ENCODE measurements at regions not wholly inside any gene's neighbourhood (a gene's known extent, or its start where the extent isn't known, plus 50 kb on each side); places are given as distances from the start of the nearest gene placed in this dataset.

- no peaks in the 10 kb centered on the region for H3K27me3 Mint-ChIP-seq
- CTCF ChIA-PET, result no interaction called here
- DNase-seq (no peak), ATAC-seq (no peak)
- no peaks in the 10 kb centered on the region for H3K4me1 Mint-ChIP-seq
- no peaks in the 10 kb centered on the region for H3K36me3 Mint-ChIP-seq
- no peak overlapping the region for H3K27ac Mint-ChIP-seq
- no peak overlapping the region for H3K4me3 Mint-ChIP-seq
- no peaks in the 10 kb centered on the region for H3K9me3 Mint-ChIP-seq (ENCODE audit: low read depth)
These were observed 410.7 kb upstream of the DSEL start for GRCh38 chr18:67926929-67927864.

DNA sequence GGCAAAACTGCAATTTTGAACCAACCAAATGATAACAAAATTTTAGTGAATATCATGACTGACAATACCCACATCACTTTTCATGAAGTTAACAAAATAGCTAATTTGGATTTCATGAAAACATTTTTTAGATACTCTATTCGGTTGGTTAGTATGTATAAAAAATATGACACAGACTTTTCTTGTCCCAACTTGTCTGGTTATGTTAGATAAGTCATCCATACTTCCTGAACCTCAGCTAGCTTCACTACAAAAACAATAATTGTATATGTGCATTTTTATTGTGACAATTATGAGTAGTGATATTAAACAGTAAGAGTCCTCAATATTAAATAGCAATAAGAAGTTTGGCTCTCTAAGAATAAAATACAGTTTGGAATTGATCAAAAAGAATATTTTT, 408.1 kb upstream of the DSEL start:
- no peaks in the 10 kb centered on the region for H3K27me3 Mint-ChIP-seq
- no peaks in the 10 kb centered on the region for H3K4me1 Mint-ChIP-seq
- CTCF ChIA-PET, result no interaction called here
- H3K36me3 Mint-ChIP-seq, result no peaks in the 10 kb centered on the region
- H3K27ac Mint-ChIP-seq, result no peak overlapping the region
- H3K4me3 Mint-ChIP-seq, result no peak overlapping the region
- no peaks in the 10 kb centered on the region for H3K9me3 Mint-ChIP-seq (ENCODE audit: low read depth)
- ATAC-seq, result no peak
- DNase-seq, result no peak

DNA sequence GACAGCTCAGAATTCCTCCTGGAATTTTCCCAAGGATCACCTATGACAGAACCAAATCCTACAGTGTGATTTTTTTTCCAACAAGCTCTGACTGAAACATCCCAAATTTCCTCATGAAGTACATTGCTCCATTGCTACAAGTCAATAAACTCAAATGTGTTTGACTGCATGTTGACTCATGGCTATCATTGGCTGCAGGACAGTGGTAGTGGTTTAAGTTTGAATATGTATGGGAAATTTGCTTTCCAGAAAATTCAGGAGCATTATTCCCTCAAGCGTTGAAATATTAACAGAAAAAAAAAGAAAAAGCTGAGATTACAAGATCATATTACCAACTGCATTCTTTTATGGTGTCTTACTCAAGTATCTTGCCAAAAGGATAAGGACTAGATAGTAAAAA, 402.8 kb upstream of the DSEL start:
- Mint-ChIP-seq H3K4me1 (no peaks in the 10 kb centered on the region), H3K36me3 (no peaks in the 10 kb centered on the region), H3K27me3 (no peaks in the 10 kb centered on the region), H3K27ac (no peak overlapping the region), H3K9me3 (ENCODE audit: low read depth) (no peaks in the 10 kb centered on the region), H3K4me3 (no peak overlapping the region)
- CTCF ChIA-PET, result no interaction called here
- DNase-seq (no peak), ATAC-seq (no peak)

- Mint-ChIP-seq H3K9me3 (ENCODE audit: low read depth) (no peaks in the 10 kb centered on the region), H3K4me1 (no peaks in the 10 kb centered on the region)
These were observed 399.6 kb upstream of the DSEL start for GRCh38 chr18:67916097-67916496.

GRCh38 chr18:67913040-67913439, 396.5 kb upstream of the DSEL start:
- Mint-ChIP-seq H3K4me1 (no peaks in the 10 kb centered on the region), H3K4me3 (no peak overlapping the region), H3K9me3 (ENCODE audit: low read depth) (no peaks in the 10 kb centered on the region), H3K27ac (no peak overlapping the region), H3K27me3 (no peaks in the 10 kb centered on the region), H3K36me3 (no peaks in the 10 kb centered on the region)
- DNase-seq (no peak), ATAC-seq (no peak)
- CTCF ChIA-PET, result no interaction called here

More at GRCh38 chr18:67916097-67916496, 399.6 kb upstream of the DSEL start:
- Mint-ChIP-seq H3K4me3 (no peak overlapping the region), H3K27me3 (no peaks in the 10 kb centered on the region), H3K36me3 (no peaks in the 10 kb centered on the region), H3K27ac (no peak overlapping the region)
- CTCF ChIA-PET, result no interaction called here
- no peak for ATAC-seq
- DNase-seq, result no peak

DNA sequence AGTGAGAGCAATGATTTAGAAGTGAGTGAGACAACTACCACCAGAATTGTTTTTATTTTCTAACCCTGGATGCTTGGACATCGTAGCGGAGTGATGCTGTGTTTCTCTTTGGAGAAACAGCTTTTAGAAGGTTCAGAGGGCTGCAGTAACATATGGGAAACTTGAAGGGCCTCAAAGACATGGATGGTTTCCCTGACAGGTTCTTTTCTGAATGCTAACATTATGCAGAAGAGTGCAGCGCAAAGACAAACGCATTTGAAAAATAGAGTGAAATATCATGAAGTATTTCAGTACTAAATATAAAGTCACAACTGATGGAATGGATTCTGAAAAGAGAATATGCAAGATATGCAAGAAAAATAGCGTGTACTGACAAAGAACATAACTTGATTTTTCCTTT, 385.1 kb upstream of the DSEL start:
- Mint-ChIP-seq H3K27me3 (no peaks in the 10 kb centered on the region), H3K4me3 (no peak overlapping the region), H3K9me3 (ENCODE audit: low read depth) (no peaks in the 10 kb centered on the region), H3K4me1 (no peaks in the 10 kb centered on the region), H3K27ac (no peak overlapping the region), H3K36me3 (no peaks in the 10 kb centered on the region)
- no peak for ATAC-seq
- DNase-seq, result no peak
- CTCF ChIA-PET, result no interaction called here

DNA sequence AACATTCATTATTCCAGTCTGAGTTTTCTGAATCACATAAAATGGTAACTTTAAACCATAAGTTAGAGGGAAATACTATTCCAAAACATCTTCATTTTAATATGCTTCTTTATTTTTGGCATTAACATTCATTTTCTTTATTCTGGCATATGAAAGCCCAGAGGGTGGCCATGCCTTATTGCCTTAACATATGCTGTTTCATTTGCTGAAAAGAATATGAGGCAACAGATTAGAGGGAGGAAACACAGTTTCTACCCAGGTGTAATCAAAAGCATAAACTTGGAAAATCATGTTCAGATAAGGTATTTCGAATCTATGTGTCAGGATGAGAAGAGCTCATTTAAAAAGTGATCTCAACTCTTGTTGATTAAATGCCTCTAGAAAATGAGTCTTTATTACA, 379.9 kb upstream of the DSEL start:
- ATAC-seq (no peak), DNase-seq (no peak)
- CTCF ChIA-PET, result interaction anchor here (0.7 kb wide), 1 partner anchor 43 kb away, joined by 3 read pairs; no protein-coding TSS in a partner anchor
- Mint-ChIP-seq H3K4me1 (no peaks in the 10 kb centered on the region), H3K36me3 (no peaks in the 10 kb centered on the region), H3K4me3 (no peak overlapping the region), H3K9me3 (ENCODE audit: low read depth) (no peaks in the 10 kb centered on the region), H3K27me3 (no peaks in the 10 kb centered on the region), H3K27ac (no peak overlapping the region)

GRCh38 chr18:67893916-67894315, 377.4 kb upstream of the DSEL start:
- H3K36me3 Mint-ChIP-seq, result no peaks in the 10 kb centered on the region
- no peak overlapping the region for H3K27ac Mint-ChIP-seq
- H3K4me3 Mint-ChIP-seq, result no peak overlapping the region
- no peaks in the 10 kb centered on the region for H3K4me1 Mint-ChIP-seq
- H3K9me3 Mint-ChIP-seq (ENCODE audit: low read depth), result no peaks in the 10 kb centered on the region
- DNase-seq (no peak), ATAC-seq (no peak)
- no peaks in the 10 kb centered on the region for H3K27me3 Mint-ChIP-seq
- CTCF ChIA-PET, result no interaction called here

GRCh38 chr18:67876871-67877270, 360.4 kb upstream of the DSEL start:
- no peak for DNase-seq
- no peaks in the 10 kb centered on the region for H3K4me1 Mint-ChIP-seq
- H3K4me3 Mint-ChIP-seq, result no peak overlapping the region
- H3K27me3 Mint-ChIP-seq, result no peaks in the 10 kb centered on the region
- CTCF ChIA-PET, result no interaction called here
- H3K27ac Mint-ChIP-seq, result no peak overlapping the region
- H3K9me3 Mint-ChIP-seq (ENCODE audit: low read depth), result no peaks in the 10 kb centered on the region
- H3K36me3 Mint-ChIP-seq, result no peaks in the 10 kb centered on the region
- ATAC-seq, result no peak

DNA sequence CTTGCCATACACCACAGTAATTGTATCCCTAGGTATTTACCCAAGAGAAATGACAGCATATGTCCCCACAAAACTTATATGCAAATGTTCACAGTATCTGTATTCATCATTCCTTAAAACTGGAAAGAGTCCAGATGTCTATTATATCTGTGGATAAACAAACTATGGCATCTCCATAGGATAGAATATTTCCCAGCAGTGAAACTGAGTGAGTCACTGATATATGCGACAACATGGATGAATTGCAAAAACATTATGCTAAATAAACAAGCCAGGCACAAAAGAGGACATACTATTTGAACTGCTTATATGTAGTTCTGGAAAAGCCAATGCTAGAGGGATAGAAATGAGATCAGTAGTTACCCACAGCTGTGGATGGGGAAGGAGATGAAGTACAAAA, 359.4 kb upstream of the DSEL start:
- no peaks in the 10 kb centered on the region for H3K36me3 Mint-ChIP-seq
- CTCF ChIA-PET, result no interaction called here
- no peak for ATAC-seq
- H3K27ac Mint-ChIP-seq, result no peak overlapping the region
- H3K9me3 Mint-ChIP-seq (ENCODE audit: low read depth), result no peaks in the 10 kb centered on the region
- H3K4me3 Mint-ChIP-seq, result no peak overlapping the region
- no peaks in the 10 kb centered on the region for H3K27me3 Mint-ChIP-seq
- no peak for DNase-seq
- no peaks in the 10 kb centered on the region for H3K4me1 Mint-ChIP-seq

DNA sequence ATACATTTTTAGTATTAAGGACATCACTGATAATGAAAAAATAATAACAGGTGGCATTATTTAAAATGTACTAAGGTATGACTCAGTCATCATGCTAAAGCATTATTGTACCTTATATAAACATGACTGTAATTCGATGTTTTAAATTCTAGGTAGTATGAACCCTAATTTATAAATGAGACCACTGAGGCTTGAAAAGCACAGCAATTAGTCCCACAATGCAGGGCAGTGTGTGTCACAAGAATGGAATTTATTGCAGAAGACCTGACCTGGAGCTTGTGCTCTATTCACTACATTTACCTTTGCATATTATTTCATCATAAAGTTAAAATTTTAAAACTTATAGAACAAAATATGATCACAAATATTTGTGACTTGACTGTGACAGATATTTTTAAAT, 358.5 kb upstream of the DSEL start:
- Mint-ChIP-seq H3K9me3 (ENCODE audit: low read depth) (no peaks in the 10 kb centered on the region), H3K4me1 (no peaks in the 10 kb centered on the region), H3K4me3 (no peak overlapping the region), H3K27ac (no peak overlapping the region), H3K27me3 (no peaks in the 10 kb centered on the region), H3K36me3 (no peaks in the 10 kb centered on the region)
- CTCF ChIA-PET, result no interaction called here
- ATAC-seq, result no peak
- no peak for DNase-seq

DNA sequence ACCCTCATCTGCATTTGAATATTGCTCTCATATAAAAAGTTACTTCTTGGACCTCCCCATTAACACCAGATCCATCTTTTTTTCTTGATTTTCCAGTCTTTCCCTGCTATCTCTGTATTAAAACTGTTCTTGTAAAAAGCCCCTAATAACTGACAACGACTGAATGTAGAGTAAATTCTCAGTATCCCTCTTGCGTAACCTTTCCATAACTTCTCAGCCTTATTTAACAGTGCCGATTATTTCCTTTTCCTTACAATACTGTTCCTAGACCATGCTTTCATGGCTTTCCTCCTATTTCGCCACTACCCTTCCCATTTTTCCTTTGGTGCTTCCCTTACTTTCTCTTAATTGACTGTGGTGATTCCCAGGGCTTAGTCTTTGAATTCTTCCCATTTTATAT, 348.9 kb upstream of the DSEL start:
- ATAC-seq, result no peak
- no peak overlapping the region for H3K27ac Mint-ChIP-seq
- H3K36me3 Mint-ChIP-seq, result no peaks in the 10 kb centered on the region
- H3K4me1 Mint-ChIP-seq, result no peaks in the 10 kb centered on the region
- H3K27me3 Mint-ChIP-seq, result no peaks in the 10 kb centered on the region
- H3K4me3 Mint-ChIP-seq, result no peak overlapping the region
- peaks cover 5% of the 10 kb centered on the region for H3K9me3 Mint-ChIP-seq (ENCODE audit: low read depth)
- CTCF ChIA-PET, result no interaction called here
- DNase-seq, result no peak

DNA sequence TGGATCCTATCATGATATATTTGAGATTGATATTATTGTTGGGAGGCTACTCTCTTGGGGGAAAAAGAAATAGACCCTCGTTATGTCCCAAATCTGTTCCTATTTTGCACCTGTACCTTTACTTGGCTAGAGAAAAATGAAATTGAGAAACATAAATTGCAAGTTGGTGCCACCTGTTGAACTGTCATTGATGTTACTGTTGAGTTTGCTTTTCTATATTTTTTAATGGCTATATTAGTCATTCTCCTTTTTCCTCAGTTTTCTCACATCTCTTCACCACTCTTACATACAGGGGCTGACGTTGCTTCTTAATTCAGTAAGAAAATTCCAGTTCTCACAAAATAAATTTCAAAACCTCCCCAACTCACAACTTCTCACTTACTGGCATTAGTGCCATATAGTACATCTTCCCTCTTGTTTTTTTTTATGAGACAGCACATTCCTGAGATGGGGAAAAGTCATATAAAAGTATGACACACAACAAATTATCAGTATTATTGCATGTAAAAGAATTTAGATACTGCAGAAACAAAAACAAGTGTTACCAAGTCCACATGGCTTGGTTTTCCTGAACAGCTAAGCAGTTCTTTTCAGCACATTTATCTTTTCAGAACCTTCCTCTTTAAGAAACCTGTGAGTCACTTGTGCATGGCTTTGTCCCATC, 348.3 kb upstream of the DSEL start:
- no peak for DNase-seq
- ATAC-seq, result no peak
- Mint-ChIP-seq H3K27me3 (no peaks in the 10 kb centered on the region), H3K36me3 (no peaks in the 10 kb centered on the region), H3K4me3 (no peak overlapping the region), H3K27ac (no peak overlapping the region), H3K9me3 (ENCODE audit: low read depth) (peaks cover 5% of the 10 kb centered on the region), H3K4me1 (no peaks in the 10 kb centered on the region)
- CTCF ChIA-PET, result no interaction called here

DNA sequence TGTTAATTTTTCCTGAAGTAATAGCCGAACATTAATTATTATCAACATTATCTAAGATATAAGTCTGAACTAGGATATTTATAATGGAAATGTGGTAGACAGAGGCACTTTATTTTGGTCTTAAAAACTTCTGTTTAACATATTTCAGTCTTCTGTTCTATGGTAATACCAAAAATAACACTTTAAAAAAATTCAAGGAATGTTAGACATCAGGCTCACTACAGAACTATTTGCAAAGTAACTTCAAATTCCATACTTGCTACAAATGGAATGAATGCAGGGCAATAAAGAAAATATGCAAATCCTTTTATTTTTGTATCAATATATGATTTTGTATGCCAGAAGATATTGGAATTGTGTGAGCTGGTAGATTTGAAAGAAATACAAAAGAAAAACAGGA, 345.5 kb upstream of the DSEL start:
- no peak overlapping the region for H3K4me3 Mint-ChIP-seq
- DNase-seq (no peak), ATAC-seq (no peak)
- CTCF ChIA-PET, result no interaction called here
- no peaks in the 10 kb centered on the region for H3K36me3 Mint-ChIP-seq
- H3K9me3 Mint-ChIP-seq (ENCODE audit: low read depth), result peaks cover 5% of the 10 kb centered on the region
- no peak overlapping the region for H3K27ac Mint-ChIP-seq
- no peaks in the 10 kb centered on the region for H3K4me1 Mint-ChIP-seq
- H3K27me3 Mint-ChIP-seq, result no peaks in the 10 kb centered on the region

All from activated CD8-positive, alpha-beta memory T cell treated with anti-CD3 and anti-CD28 coated beads, Interleukin-2, amount 10 ng/mL, durations not matched to agents 7 days and 5 days (primary cell).